SK-N-MC (cell line): ENCODE measurements at regions not wholly inside any gene's neighbourhood (a gene's known extent, or its start where the extent isn't known, plus 50 kb on each side); places are given as distances from the start of the nearest gene placed in this dataset.

Experiments
- EZH2 ChIP-seq: fragments of 200-600 bp; sonication (generic); IDR thresholded peaks from one replicate; pipeline ENCODE4 v1.6.1; 2017; ENCODE audit warnings: antibody characterized with exemption
- FOXP2 ChIP-seq: optimal IDR thresholded peaks from 2 replicates; pipeline ENCODE3; 2011; ENCODE audit warnings: mild to moderate bottlenecking, moderate library complexity; ENCODE audit not compliant: insufficient read depth; ENCODE audit errors: extremely low read length, control extremely low read depth
- POLR2AphosphoS5 ChIP-seq: IDR thresholded peaks from 2 replicates; pipeline ENCODE4 v1.6.1; 2012; ENCODE audit warnings: mild to moderate bottlenecking, low read depth, low read length, borderline replicate concordance

GRCh38 chr9:108212184-108212583, 643.6 kb downstream of the ACTL7B start:
- TF ChIP-seq POLR2AphosphoS5 (no peak), EZH2 (no peak), FOXP2 (no peak)
